Keratinocyte (primary cell): ENCODE measurements at regions not wholly inside any gene's neighbourhood (a gene's known extent, or its start where the extent isn't known, plus 50 kb on each side); places are given as distances from the start of the nearest gene placed in this dataset.

Experiments used
- CTCF ChIP-seq, 3 experiments: IDR thresholded peaks in 1 of 3; conservative IDR thresholded peaks in 1 of 3; optimal IDR thresholded peaks in 1 of 3; 2 replicates in 2 of 3; 3 replicates in 1 of 3; pipeline versions ENCODE3 to v1.5.1; 2011; ENCODE audit warnings: low read length in 3 of 3, mild to moderate bottlenecking in 3 of 3, moderate library complexity in 2 of 3, control low read depth in 1 of 3, inconsistent platforms in 1 of 3; ENCODE audit not compliant: insufficient read depth in 2 of 3; ENCODE audit errors: extremely low read depth in 1 of 3
- EZH2 ChIP-seq: IDR thresholded peaks from one replicate; pipeline ENCODE4 v1.6.1; 2012; ENCODE audit warnings: inconsistent platforms, mild to moderate bottlenecking, low read length, moderate library complexity

GRCh38 chr4:42306221-42307109 is 90.8 kb upstream of the SHISA3 start:
- TF ChIP-seq CTCF (optimal IDR thresholded peaks at IDR 0.05 in 1 of 3, IDR thresholded peaks at IDR 0.05 in 1 of 3, conservative IDR thresholded peaks at IDR 0.05 in 1 of 3; ENCODE audit: extremely low read depth in 1 of 3, insufficient read depth in 2 of 3, low read length in 3 of 3) (no peak), EZH2 (no peak)
